Ovary (tissue), 3 donors: ENCODE measurements at regions not wholly inside any gene's neighbourhood (a gene's known extent, or its start where the extent isn't known, plus 50 kb on each side); places are given as distances from the start of the nearest gene placed in this dataset.

ENCODE experiments used
- EP300 ChIP-seq: sonication (generic); formaldehyde crosslinking; IDR thresholded peaks from one replicate; pipeline ENCODE4 v1.6.1; 2017; ENCODE audit warnings: antibody characterized with exemption
- POLR2A ChIP-seq: fragments of 450-650 bp; IDR thresholded peaks from one replicate; pipeline ENCODE4 v1.6.1; 2017; ENCODE audit warnings: antibody characterized with exemption, mild to moderate bottlenecking, moderate library complexity
- TF ChIP-seq, protein P1 (sequence below), 3 donors: fragments of 450-650 bp in 2 of 3; fragments of 200-600 bp in 1 of 3; IDR thresholded peaks; one replicate each; pipeline versions ENCODE4 v1.5.1 to v1.8.0; 2016 to 2022; ENCODE audit warnings: antibody characterized with exemption in 3 of 3, mild to moderate bottlenecking in 1 of 3
- donor health status: DM: no; HTN: no; CAD: no.

DNA sequence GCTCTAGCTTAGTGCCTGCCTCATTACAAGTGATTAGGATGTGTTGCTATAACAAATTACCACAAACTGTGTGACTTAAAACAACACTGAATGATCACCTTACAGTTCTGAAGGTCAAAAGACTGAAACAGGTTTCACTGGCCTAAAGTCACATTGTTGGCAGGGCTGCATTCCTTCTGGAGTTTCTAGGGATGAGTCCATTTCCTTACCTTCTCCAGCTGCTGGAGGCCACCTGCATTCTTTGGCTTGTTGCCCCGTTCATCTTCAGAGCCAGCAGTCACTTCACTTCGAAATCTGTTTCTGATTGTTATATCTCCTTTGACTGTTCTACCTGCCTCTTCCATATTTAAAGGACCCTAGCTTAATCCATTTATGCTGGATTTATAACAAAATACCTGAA is 69.4 kb upstream of the MTPN start:
- TF ChIP-seq, protein P1, sequence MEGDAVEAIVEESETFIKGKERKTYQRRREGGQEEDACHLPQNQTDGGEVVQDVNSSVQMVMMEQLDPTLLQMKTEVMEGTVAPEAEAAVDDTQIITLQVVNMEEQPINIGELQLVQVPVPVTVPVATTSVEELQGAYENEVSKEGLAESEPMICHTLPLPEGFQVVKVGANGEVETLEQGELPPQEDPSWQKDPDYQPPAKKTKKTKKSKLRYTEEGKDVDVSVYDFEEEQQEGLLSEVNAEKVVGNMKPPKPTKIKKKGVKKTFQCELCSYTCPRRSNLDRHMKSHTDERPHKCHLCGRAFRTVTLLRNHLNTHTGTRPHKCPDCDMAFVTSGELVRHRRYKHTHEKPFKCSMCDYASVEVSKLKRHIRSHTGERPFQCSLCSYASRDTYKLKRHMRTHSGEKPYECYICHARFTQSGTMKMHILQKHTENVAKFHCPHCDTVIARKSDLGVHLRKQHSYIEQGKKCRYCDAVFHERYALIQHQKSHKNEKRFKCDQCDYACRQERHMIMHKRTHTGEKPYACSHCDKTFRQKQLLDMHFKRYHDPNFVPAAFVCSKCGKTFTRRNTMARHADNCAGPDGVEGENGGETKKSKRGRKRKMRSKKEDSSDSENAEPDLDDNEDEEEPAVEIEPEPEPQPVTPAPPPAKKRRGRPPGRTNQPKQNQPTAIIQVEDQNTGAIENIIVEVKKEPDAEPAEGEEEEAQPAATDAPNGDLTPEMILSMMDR (IDR thresholded peaks at IDR 0.05), result no peak
- TF ChIP-seq EP300, result no peak
- no peak for TF ChIP-seq POLR2A
